H1 (cell line): ENCODE measurements at regions not wholly inside any gene's neighbourhood (a gene's known extent, or its start where the extent isn't known, plus 50 kb on each side); places are given as distances from the start of the nearest gene placed in this dataset.

ENCODE experiments used
- CEBPB ChIP-seq: IDR thresholded peaks from 2 replicates; pipeline ENCODE4 v1.6.1; 2012; ENCODE audit warnings: low read depth, low read length
- CHD1 ChIP-seq: IDR thresholded peaks from 2 replicates; pipeline ENCODE4 v1.6.1; 2012; ENCODE audit warnings: low read depth, low read length, improper control_type of control experiment
- EZH2 ChIP-seq: fragments of 200-600 bp; sonication (generic); IDR thresholded peaks from 2 replicates; pipeline ENCODE4 v1.7.1; 2012; ENCODE audit warnings: low read depth, mild to moderate bottlenecking, moderate library complexity, low read length, inconsistent platforms; ENCODE audit not compliant: severe bottlenecking
- MAX ChIP-seq: IDR thresholded peaks from 2 replicates; pipeline ENCODE4 v1.6.1; 2012; ENCODE audit warnings: inconsistent platforms
- POLR2AphosphoS5 ChIP-seq: IDR thresholded peaks from 2 replicates; pipeline ENCODE4 v1.6.1; 2011; ENCODE audit warnings: low read depth, low read length
- SIX5 ChIP-seq: IDR thresholded peaks from 2 replicates; pipeline ENCODE4 v1.6.1; 2011; ENCODE audit warnings: mild to moderate bottlenecking, low read depth, low read length
- SP1 ChIP-seq: IDR thresholded peaks from 2 replicates; pipeline ENCODE4 v1.6.1; 2011; ENCODE audit warnings: low read depth, low read length
- TEAD4 ChIP-seq: IDR thresholded peaks from 2 replicates; pipeline ENCODE4 v1.6.1; 2012; ENCODE audit warnings: low read depth, low read length, inconsistent platforms, mixed read lengths
- TF ChIP-seq, protein P1 (sequence below): fragments of 300-600 bp; sonication (generic); IDR thresholded peaks from 2 replicates; pipeline ENCODE4 v1.7.1; 2012; ENCODE audit warnings: low read length, moderate library complexity, mild to moderate bottlenecking, inconsistent platforms; ENCODE audit not compliant: insufficient replicate concordance
- TF ChIP-seq, protein P2 (sequence below): IDR thresholded peaks from 2 replicates; pipeline ENCODE4 v1.6.1; 2012; ENCODE audit warnings: low read length, inconsistent platforms
- TF ChIP-seq, protein P3 (sequence below): IDR thresholded peaks from 2 replicates; pipeline ENCODE4 v1.6.1; 2011; ENCODE audit warnings: low read depth, mild to moderate bottlenecking, low read length; ENCODE audit not compliant: insufficient read depth

GRCh38 chr5:158070859-158071258 lies 211.9 kb upstream of the CLINT1 start (continued):
- TF ChIP-seq, protein P1, sequence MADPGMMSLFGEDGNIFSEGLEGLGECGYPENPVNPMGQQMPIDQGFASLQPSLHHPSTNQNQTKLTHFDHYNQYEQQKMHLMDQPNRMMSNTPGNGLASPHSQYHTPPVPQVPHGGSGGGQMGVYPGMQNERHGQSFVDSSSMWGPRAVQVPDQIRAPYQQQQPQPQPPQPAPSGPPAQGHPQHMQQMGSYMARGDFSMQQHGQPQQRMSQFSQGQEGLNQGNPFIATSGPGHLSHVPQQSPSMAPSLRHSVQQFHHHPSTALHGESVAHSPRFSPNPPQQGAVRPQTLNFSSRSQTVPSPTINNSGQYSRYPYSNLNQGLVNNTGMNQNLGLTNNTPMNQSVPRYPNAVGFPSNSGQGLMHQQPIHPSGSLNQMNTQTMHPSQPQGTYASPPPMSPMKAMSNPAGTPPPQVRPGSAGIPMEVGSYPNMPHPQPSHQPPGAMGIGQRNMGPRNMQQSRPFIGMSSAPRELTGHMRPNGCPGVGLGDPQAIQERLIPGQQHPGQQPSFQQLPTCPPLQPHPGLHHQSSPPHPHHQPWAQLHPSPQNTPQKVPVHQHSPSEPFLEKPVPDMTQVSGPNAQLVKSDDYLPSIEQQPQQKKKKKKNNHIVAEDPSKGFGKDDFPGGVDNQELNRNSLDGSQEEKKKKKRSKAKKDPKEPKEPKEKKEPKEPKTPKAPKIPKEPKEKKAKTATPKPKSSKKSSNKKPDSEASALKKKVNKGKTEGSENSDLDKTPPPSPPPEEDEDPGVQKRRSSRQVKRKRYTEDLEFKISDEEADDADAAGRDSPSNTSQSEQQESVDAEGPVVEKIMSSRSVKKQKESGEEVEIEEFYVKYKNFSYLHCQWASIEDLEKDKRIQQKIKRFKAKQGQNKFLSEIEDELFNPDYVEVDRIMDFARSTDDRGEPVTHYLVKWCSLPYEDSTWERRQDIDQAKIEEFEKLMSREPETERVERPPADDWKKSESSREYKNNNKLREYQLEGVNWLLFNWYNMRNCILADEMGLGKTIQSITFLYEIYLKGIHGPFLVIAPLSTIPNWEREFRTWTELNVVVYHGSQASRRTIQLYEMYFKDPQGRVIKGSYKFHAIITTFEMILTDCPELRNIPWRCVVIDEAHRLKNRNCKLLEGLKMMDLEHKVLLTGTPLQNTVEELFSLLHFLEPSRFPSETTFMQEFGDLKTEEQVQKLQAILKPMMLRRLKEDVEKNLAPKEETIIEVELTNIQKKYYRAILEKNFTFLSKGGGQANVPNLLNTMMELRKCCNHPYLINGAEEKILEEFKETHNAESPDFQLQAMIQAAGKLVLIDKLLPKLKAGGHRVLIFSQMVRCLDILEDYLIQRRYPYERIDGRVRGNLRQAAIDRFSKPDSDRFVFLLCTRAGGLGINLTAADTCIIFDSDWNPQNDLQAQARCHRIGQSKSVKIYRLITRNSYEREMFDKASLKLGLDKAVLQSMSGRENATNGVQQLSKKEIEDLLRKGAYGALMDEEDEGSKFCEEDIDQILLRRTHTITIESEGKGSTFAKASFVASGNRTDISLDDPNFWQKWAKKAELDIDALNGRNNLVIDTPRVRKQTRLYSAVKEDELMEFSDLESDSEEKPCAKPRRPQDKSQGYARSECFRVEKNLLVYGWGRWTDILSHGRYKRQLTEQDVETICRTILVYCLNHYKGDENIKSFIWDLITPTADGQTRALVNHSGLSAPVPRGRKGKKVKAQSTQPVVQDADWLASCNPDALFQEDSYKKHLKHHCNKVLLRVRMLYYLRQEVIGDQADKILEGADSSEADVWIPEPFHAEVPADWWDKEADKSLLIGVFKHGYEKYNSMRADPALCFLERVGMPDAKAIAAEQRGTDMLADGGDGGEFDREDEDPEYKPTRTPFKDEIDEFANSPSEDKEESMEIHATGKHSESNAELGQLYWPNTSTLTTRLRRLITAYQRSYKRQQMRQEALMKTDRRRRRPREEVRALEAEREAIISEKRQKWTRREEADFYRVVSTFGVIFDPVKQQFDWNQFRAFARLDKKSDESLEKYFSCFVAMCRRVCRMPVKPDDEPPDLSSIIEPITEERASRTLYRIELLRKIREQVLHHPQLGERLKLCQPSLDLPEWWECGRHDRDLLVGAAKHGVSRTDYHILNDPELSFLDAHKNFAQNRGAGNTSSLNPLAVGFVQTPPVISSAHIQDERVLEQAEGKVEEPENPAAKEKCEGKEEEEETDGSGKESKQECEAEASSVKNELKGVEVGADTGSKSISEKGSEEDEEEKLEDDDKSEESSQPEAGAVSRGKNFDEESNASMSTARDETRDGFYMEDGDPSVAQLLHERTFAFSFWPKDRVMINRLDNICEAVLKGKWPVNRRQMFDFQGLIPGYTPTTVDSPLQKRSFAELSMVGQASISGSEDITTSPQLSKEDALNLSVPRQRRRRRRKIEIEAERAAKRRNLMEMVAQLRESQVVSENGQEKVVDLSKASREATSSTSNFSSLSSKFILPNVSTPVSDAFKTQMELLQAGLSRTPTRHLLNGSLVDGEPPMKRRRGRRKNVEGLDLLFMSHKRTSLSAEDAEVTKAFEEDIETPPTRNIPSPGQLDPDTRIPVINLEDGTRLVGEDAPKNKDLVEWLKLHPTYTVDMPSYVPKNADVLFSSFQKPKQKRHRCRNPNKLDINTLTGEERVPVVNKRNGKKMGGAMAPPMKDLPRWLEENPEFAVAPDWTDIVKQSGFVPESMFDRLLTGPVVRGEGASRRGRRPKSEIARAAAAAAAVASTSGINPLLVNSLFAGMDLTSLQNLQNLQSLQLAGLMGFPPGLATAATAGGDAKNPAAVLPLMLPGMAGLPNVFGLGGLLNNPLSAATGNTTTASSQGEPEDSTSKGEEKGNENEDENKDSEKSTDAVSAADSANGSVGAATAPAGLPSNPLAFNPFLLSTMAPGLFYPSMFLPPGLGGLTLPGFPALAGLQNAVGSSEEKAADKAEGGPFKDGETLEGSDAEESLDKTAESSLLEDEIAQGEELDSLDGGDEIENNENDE, result no peak
- TF ChIP-seq, protein P2, sequence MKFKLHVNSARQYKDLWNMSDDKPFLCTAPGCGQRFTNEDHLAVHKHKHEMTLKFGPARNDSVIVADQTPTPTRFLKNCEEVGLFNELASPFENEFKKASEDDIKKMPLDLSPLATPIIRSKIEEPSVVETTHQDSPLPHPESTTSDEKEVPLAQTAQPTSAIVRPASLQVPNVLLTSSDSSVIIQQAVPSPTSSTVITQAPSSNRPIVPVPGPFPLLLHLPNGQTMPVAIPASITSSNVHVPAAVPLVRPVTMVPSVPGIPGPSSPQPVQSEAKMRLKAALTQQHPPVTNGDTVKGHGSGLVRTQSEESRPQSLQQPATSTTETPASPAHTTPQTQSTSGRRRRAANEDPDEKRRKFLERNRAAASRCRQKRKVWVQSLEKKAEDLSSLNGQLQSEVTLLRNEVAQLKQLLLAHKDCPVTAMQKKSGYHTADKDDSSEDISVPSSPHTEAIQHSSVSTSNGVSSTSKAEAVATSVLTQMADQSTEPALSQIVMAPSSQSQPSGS, result no peak
- no peak for TF ChIP-seq SIX5
- TF ChIP-seq MAX, result no peak
- no peak for TF ChIP-seq EZH2
- TF ChIP-seq, protein P3, sequence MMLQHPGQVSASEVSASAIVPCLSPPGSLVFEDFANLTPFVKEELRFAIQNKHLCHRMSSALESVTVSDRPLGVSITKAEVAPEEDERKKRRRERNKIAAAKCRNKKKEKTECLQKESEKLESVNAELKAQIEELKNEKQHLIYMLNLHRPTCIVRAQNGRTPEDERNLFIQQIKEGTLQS, result no peak
- TF ChIP-seq TEAD4, result no peak
- TF ChIP-seq CEBPB, result no peak
- TF ChIP-seq CHD1, result no peak
- TF ChIP-seq POLR2AphosphoS5, result no peak
- no peak for TF ChIP-seq SP1
